Neural cell (in vitro differentiated cells): ENCODE measurements at regions not wholly inside any gene's neighbourhood (a gene's known extent, or its start where the extent isn't known, plus 50 kb on each side); places are given as distances from the start of the nearest gene placed in this dataset.

Source experiments
- H2AFZ ChIP-seq: fragments of 200-600, 300-800 bp; sonication (generic), shearing (Covaris generic); 2 replicates; pipeline ENCODE4 v1.6.0; 2014; ENCODE audit warnings: low read depth, mild to moderate bottlenecking, antibody characterized with exemption, low read length, moderate library complexity
- H3F3A ChIP-seq: fragments of 200-600 bp; shearing (Covaris generic); 2 replicates; pipeline ENCODE4 v1.6.1; 2016; ENCODE audit warnings: mild to moderate bottlenecking, moderate library complexity, mixed read lengths, antibody characterized with exemption, low read length; ENCODE audit not compliant: insufficient read depth, poor library complexity, severe bottlenecking
- H3K27ac ChIP-seq: fragments of 200-600, 300-800 bp; sonication (generic), shearing (Covaris generic); 2 replicates; pipeline ENCODE4 v1.5.1; 2014; ENCODE audit warnings: mild to moderate bottlenecking, low read length, moderate library complexity
- H3K27me3 ChIP-seq: fragments of 300-800, 200-600 bp; sonication (generic), shearing (Covaris generic); 2 replicates; pipeline ENCODE4 v1.6.0; 2014; ENCODE audit warnings: mild to moderate bottlenecking, low read depth, low read length, moderate library complexity; ENCODE audit not compliant: insufficient read depth
- H3K36me3 ChIP-seq: fragments of 300-800, 200-600 bp; sonication (generic), shearing (Covaris generic); 2 replicates; pipeline ENCODE4 v1.5.1; 2014; ENCODE audit warnings: mild to moderate bottlenecking, antibody characterized with exemption, low read length, moderate library complexity; ENCODE audit not compliant: insufficient read depth
- H3K4me2 ChIP-seq: fragments of 300-800, 200-600 bp; sonication (generic), shearing (Covaris generic); 2 replicates; pipeline ENCODE4 v1.6.0; 2014; ENCODE audit warnings: mild to moderate bottlenecking, low read length
- H3K4me3 ChIP-seq: fragments of 300-800, 200-600 bp; sonication (generic), shearing (Covaris generic); 2 replicates; pipeline ENCODE4 v1.5.1; 2014; ENCODE audit warnings: mild to moderate bottlenecking, low read length, moderate library complexity
- H3K79me2 ChIP-seq: fragments of 200-600 bp; shearing (Covaris generic); replicated peaks from 2 replicates; pipeline ENCODE4 v1.6.0; 2014; ENCODE audit warnings: mild to moderate bottlenecking, low read length, moderate library complexity; ENCODE audit not compliant: insufficient read depth
- H3K9ac ChIP-seq: fragments of 300-800, 200-600 bp; sonication (generic), shearing (Covaris generic); 2 replicates; pipeline ENCODE4 v1.6.1; 2016; ENCODE audit warnings: mild to moderate bottlenecking, low read length, mixed read lengths
- H3K9me2 ChIP-seq: fragments of 200-600 bp; shearing (Covaris generic); 2 replicates; pipeline ENCODE4 v1.6.1; 2016; ENCODE audit warnings: mild to moderate bottlenecking, low read length, mixed read lengths; ENCODE audit not compliant: insufficient read depth
- H3K9me3 ChIP-seq: fragments of 200-600, 300-800 bp; sonication (generic), shearing (Covaris generic); 2 replicates; pipeline ENCODE4 v1.6.1; 2016; ENCODE audit warnings: mild to moderate bottlenecking, mixed run types, low read length, moderate library complexity, mixed read lengths
- H4K20me1 ChIP-seq: fragments of 200-600 bp; shearing (Covaris generic); 2 replicates; pipeline ENCODE4 v1.6.1; 2016; ENCODE audit warnings: mild to moderate bottlenecking, mixed run types; ENCODE audit not compliant: insufficient read depth
- EP300 ChIP-seq: fragments of 450-650 bp; conservative IDR thresholded peaks from 2 replicates; pipeline ENCODE4 v1.6.1; 2014; ENCODE audit warnings: antibody characterized with exemption, mild to moderate bottlenecking, moderate library complexity; ENCODE audit not compliant: poor library complexity, severe bottlenecking
- EZH2 ChIP-seq: fragments of 200-600, 300-800 bp; shearing (Covaris generic), sonication (generic); IDR thresholded peaks from 2 replicates; pipeline ENCODE4 v1.6.1; 2014; ENCODE audit warnings: antibody characterized with exemption, low read length, borderline replicate concordance, mild to moderate bottlenecking; ENCODE audit not compliant: insufficient read depth, poor library complexity, severe bottlenecking
- MXI1 ChIP-seq: fragments of 450-650 bp; conservative IDR thresholded peaks from 2 replicates; pipeline ENCODE4 v1.6.1; 2014; ENCODE audit warnings: antibody characterized with exemption, mild to moderate bottlenecking; ENCODE audit not compliant: poor library complexity, severe bottlenecking
- POLR2AphosphoS5 ChIP-seq: IDR thresholded peaks from 2 replicates; pipeline ENCODE4 v1.6.1; 2012
- RAD21 ChIP-seq: fragments of 450-650 bp; conservative IDR thresholded peaks from 2 replicates; pipeline ENCODE4 v1.6.1; 2014; ENCODE audit warnings: antibody characterized with exemption, mild to moderate bottlenecking, moderate library complexity
- REST ChIP-seq: IDR thresholded peaks from 2 replicates; pipeline ENCODE4 v1.6.1; 2012; ENCODE audit warnings: borderline replicate concordance
- SMC3 ChIP-seq: fragments of 450-650 bp; conservative IDR thresholded peaks from 2 replicates; pipeline ENCODE4 v1.6.1; 2014; ENCODE audit warnings: antibody characterized with exemption, mild to moderate bottlenecking, moderate library complexity; ENCODE audit not compliant: poor library complexity
- TAF1 ChIP-seq: IDR thresholded peaks from 2 replicates; pipeline ENCODE4 v1.6.1; 2012; ENCODE audit warnings: low read depth
- TF ChIP-seq, protein P1 (sequence below): fragments of 450-650 bp; IDR thresholded peaks from 2 replicates; pipeline ENCODE4 v1.5.1; 2014; ENCODE audit warnings: antibody characterized with exemption, mild to moderate bottlenecking, moderate library complexity; ENCODE audit not compliant: poor library complexity, severe bottlenecking

- H3K36me3 ChIP-seq = no peaks in the 10 kb centered on the region
- TF ChIP-seq SMC3 = no peak
- no peak for TF ChIP-seq RAD21
- no peak for TF ChIP-seq MXI1
- no peak for TF ChIP-seq TAF1
- TF ChIP-seq POLR2AphosphoS5 = no peak
- no peak for TF ChIP-seq EP300
- TF ChIP-seq, protein P1, sequence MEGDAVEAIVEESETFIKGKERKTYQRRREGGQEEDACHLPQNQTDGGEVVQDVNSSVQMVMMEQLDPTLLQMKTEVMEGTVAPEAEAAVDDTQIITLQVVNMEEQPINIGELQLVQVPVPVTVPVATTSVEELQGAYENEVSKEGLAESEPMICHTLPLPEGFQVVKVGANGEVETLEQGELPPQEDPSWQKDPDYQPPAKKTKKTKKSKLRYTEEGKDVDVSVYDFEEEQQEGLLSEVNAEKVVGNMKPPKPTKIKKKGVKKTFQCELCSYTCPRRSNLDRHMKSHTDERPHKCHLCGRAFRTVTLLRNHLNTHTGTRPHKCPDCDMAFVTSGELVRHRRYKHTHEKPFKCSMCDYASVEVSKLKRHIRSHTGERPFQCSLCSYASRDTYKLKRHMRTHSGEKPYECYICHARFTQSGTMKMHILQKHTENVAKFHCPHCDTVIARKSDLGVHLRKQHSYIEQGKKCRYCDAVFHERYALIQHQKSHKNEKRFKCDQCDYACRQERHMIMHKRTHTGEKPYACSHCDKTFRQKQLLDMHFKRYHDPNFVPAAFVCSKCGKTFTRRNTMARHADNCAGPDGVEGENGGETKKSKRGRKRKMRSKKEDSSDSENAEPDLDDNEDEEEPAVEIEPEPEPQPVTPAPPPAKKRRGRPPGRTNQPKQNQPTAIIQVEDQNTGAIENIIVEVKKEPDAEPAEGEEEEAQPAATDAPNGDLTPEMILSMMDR = no peak
- TF ChIP-seq REST = no peak
- TF ChIP-seq EZH2 = no peak
- H4K20me1 ChIP-seq = no peaks in the 10 kb centered on the region
- no peak overlapping the region for H3K27ac ChIP-seq
- H3K9me3 ChIP-seq = no peaks in the 10 kb centered on the region
- no peaks in the 10 kb centered on the region for H3K9me2 ChIP-seq
- no peak overlapping the region for H3K9ac ChIP-seq
- H3F3A ChIP-seq = no peaks in the 10 kb centered on the region
- no peak overlapping the region for H2AFZ ChIP-seq
- H3K79me2 ChIP-seq = no peaks in the 10 kb centered on the region
- no peaks in the 10 kb centered on the region for H3K27me3 ChIP-seq
- no peak overlapping the region for H3K4me2 ChIP-seq
- H3K4me3 ChIP-seq = no peak overlapping the region
Measured at GRCh38 chr4:14236359-14236758, 608.8 kb upstream of the BOD1L1 start.

- no peaks in the 10 kb centered on the region for H3K9me2 ChIP-seq
- no peaks in the 10 kb centered on the region for H3F3A ChIP-seq
- no peaks in the 10 kb centered on the region for H3K27me3 ChIP-seq
- H3K9ac ChIP-seq = no peak overlapping the region
- H2AFZ ChIP-seq = no peak overlapping the region
- no peaks in the 10 kb centered on the region for H3K9me3 ChIP-seq
- H3K4me3 ChIP-seq = no peak overlapping the region
- TF ChIP-seq, protein P1 = no peak
- TF ChIP-seq EZH2 = no peak
- TF ChIP-seq MXI1 = no peak
- TF ChIP-seq TAF1 = no peak
- TF ChIP-seq REST = no peak
- TF ChIP-seq RAD21 = no peak
- TF ChIP-seq POLR2AphosphoS5 = no peak
- H3K27ac ChIP-seq = no peak overlapping the region
- no peak overlapping the region for H3K4me2 ChIP-seq
- no peaks in the 10 kb centered on the region for H3K79me2 ChIP-seq
- no peaks in the 10 kb centered on the region for H4K20me1 ChIP-seq
- no peaks in the 10 kb centered on the region for H3K36me3 ChIP-seq
Measured at GRCh38 chr4:14237911-14238310, 610.4 kb upstream of the BOD1L1 start.
